ENCODE measurements at regions not wholly inside any gene's neighbourhood (a gene's known extent, or its start where the extent isn't known, plus 50 kb on each side); places are given as distances from the start of the nearest gene placed in this dataset.

DNA sequence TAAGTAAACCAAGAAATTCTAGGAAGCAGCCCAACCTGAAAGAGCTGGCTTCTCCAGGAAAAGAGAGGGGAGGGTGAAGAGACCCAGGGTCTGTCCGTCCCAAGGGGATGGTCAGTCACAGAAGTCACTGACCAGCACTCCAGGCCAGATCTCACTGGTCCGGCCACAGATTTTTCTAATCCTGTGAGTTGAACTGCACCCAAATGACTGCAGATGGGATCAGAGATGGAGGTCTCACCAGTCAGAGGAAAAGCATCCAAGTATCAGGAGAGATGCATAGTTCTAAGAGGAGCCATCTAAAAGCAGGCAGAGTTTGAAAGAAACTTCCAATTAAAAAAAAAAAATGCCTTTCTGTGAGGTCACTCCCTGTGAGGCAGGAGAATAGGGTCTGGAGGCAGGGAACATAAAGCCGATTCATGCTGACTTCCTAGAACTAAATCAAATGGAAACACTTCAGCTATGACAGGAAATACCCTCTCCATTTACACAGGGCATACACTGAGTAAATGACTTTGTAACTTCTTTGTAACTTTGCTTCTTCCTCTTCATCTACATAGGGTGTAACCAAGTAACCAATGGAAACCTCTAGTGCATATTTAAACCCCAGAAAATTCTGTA, 144.5 kb downstream of the CCDC34 start:
- TF ChIP-seq, protein P1, sequence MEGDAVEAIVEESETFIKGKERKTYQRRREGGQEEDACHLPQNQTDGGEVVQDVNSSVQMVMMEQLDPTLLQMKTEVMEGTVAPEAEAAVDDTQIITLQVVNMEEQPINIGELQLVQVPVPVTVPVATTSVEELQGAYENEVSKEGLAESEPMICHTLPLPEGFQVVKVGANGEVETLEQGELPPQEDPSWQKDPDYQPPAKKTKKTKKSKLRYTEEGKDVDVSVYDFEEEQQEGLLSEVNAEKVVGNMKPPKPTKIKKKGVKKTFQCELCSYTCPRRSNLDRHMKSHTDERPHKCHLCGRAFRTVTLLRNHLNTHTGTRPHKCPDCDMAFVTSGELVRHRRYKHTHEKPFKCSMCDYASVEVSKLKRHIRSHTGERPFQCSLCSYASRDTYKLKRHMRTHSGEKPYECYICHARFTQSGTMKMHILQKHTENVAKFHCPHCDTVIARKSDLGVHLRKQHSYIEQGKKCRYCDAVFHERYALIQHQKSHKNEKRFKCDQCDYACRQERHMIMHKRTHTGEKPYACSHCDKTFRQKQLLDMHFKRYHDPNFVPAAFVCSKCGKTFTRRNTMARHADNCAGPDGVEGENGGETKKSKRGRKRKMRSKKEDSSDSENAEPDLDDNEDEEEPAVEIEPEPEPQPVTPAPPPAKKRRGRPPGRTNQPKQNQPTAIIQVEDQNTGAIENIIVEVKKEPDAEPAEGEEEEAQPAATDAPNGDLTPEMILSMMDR (IDR thresholded peaks at IDR 0.05) = no peak
- no peak for TF ChIP-seq RCOR1 (IDR thresholded peaks at IDR 0.05; ENCODE audit: low read length)
- TF ChIP-seq EZH2phosphoT487 (IDR thresholded peaks at IDR 0.05; ENCODE audit: borderline replicate concordance, low read depth) = no peak
- TF ChIP-seq, protein P2, sequence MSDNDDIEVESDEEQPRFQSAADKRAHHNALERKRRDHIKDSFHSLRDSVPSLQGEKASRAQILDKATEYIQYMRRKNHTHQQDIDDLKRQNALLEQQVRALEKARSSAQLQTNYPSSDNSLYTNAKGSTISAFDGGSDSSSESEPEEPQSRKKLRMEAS (IDR thresholded peaks at IDR 0.05; ENCODE audit: low read depth) = no peak
- no peak for TF ChIP-seq RFX5 (IDR thresholded peaks at IDR 0.05; ENCODE audit: low read length)
- no peak; the same call in 1 of the 2 replicates for TF ChIP-seq TAF1 (IDR thresholded peaks at IDR 0.05; ENCODE audit: borderline replicate concordance, low read depth, low read length)
- peak in 1 of 2 experiments; percentile 87; a peak in 2 of 4 replicates for TF ChIP-seq EP300 (IDR thresholded peaks at IDR 0.05; ENCODE audit: borderline replicate concordance in 1 of 2, low read depth in 1 of 2, low read length in 1 of 2)
- TF ChIP-seq POLR2AphosphoS5 (IDR thresholded peaks at IDR 0.05; ENCODE audit: low read depth, low read length) = no peak; the same call in 1 of the 2 replicates

Data from SK-N-SH (cell line).